ENCODE measurements at regions not wholly inside any gene's neighbourhood (a gene's known extent, or its start where the extent isn't known, plus 50 kb on each side); places are given as distances from the start of the nearest gene placed in this dataset.

- TF ChIP-seq RFX5 (IDR thresholded peaks at IDR 0.05; ENCODE audit: low read depth, low read length): no peak
- TF ChIP-seq ZZZ3 (CRISPR knock-in tag; IDR thresholded peaks at IDR 0.05; ENCODE audit: borderline replicate concordance): no peak
- no peak for TF ChIP-seq FLYWCH1 (CRISPR knock-in tag; IDR thresholded peaks at IDR 0.05)
- no peak for TF ChIP-seq ZIK1 (CRISPR knock-in tag; IDR thresholded peaks at IDR 0.05; ENCODE audit: borderline replicate concordance, low read depth)
- TF ChIP-seq GATAD2A (CRISPR knock-in tag; IDR thresholded peaks at IDR 0.05): no peak
- TF ChIP-seq SMAD9 (CRISPR knock-in tag; IDR thresholded peaks at IDR 0.05): no peak
- TF ChIP-seq RAD21 (CRISPR knock-in tag; IDR thresholded peaks at IDR 0.05): no peak
- TF ChIP-seq ZNF275 (CRISPR knock-in tag; IDR thresholded peaks at IDR 0.05; ENCODE audit: borderline replicate concordance): no peak
- no peak for TF ChIP-seq SMARCC2 (IDR thresholded peaks at IDR 0.05)
These were observed 146.5 kb upstream of the CDH11 start for GRCh38 chr16:65268331-65268730.
